SK-N-SH (cell line): ENCODE measurements at regions not wholly inside any gene's neighbourhood (a gene's known extent, or its start where the extent isn't known, plus 50 kb on each side); places are given as distances from the start of the nearest gene placed in this dataset.

Source experiments
- CTCF ChIA-PET: fragments of 300-600, 350-600 bp; formaldehyde crosslinking; extraction: SDS; loops from one replicate; lab custom pipeline; 2021; lab: Yijun Ruan, JAX
- POLR2A ChIA-PET: fragments of 350-600 bp; sonication (Branson Sonifier 250); formaldehyde crosslinking; extraction: SDS; loops from one replicate; lab custom pipeline; 2020; ENCODE audit warnings: antibody characterized with exemption, inconsistent platforms; lab: Yijun Ruan, JAX
- DNase-seq: peaks from one replicate; pipeline ENCODE4 v3.0.0; 2012
- H2AFZ ChIP-seq: fragments of 200-600 bp; sonication (generic); 2 replicates; pipeline ENCODE4 v1.8.1; 2016; ENCODE audit warnings: antibody characterized with exemption, mild to moderate bottlenecking, low read depth
- H3F3A ChIP-seq: fragments of 200-600 bp; sonication (generic); replicated peaks from 2 replicates; pipeline ENCODE3; 2016; ENCODE audit warnings: antibody characterized with exemption, mild to moderate bottlenecking; ENCODE audit not compliant: insufficient read depth
- H3K27ac ChIP-seq, 2 experiments: fragments of 200-500 bp in 1 of 2; fragments of 200-600 bp in 1 of 2; sonication (Bioruptor generic) in 1 of 2; sonication (generic), shearing (Covaris generic) in 1 of 2; 2 replicates each; pipeline versions ENCODE4 v1.5.1 to v1.6.1; 2014 to 2016; ENCODE audit warnings: low read depth in 2 of 2, inconsistent platforms in 1 of 2, low read length in 1 of 2, mild to moderate bottlenecking in 1 of 2, mixed read lengths in 1 of 2
- H3K27me3 ChIP-seq: fragments of 200-600 bp; sonication (generic), shearing (Covaris generic); 2 replicates; pipeline ENCODE4 v1.6.1; 2016; ENCODE audit warnings: mixed run types; ENCODE audit not compliant: insufficient read depth
- H3K36me3 ChIP-seq, 2 experiments: fragments of 200-500 bp in 1 of 2; fragments of 200-600 bp in 1 of 2; sonication (Bioruptor generic) in 1 of 2; sonication (generic) in 1 of 2; replicated peaks in 1 of 2; 2 replicates each; pipeline versions ENCODE3 to v1.5.1; 2014 to 2016; ENCODE audit warnings: low read length in 1 of 2, mild to moderate bottlenecking in 1 of 2; ENCODE audit not compliant: insufficient read depth in 2 of 2, control insufficient read depth in 1 of 2
- H3K4me1 ChIP-seq, 2 experiments: fragments of 200-500 bp in 1 of 2; fragments of 200-600 bp in 1 of 2; sonication (Bioruptor generic) in 1 of 2; sonication (generic), shearing (Covaris generic) in 1 of 2; 2 replicates each; pipeline versions ENCODE4 v1.5.1 to v1.6.1; 2014 to 2016; ENCODE audit warnings: low read depth in 1 of 2, low read length in 1 of 2, mixed run types in 1 of 2; ENCODE audit not compliant: insufficient read depth in 2 of 2, control insufficient read depth in 1 of 2
- H3K4me2 ChIP-seq: fragments of 200-600 bp; sonication (generic), shearing (Covaris generic); 2 replicates; pipeline ENCODE4 v1.6.1; 2017; ENCODE audit warnings: mixed run types
- H3K4me3 ChIP-seq, 2 experiments: fragments of 200-500 bp in 1 of 2; fragments of 200-600 bp in 1 of 2; sonication (Bioruptor generic) in 1 of 2; sonication (generic), shearing (Covaris generic) in 1 of 2; 2 replicates each; pipeline versions ENCODE4 v1.5.1 to v1.8.1; 2014 to 2016; ENCODE audit warnings: low read depth in 2 of 2, inconsistent platforms in 1 of 2, low read length in 1 of 2, mild to moderate bottlenecking in 1 of 2, mixed read lengths in 1 of 2, moderate library complexity in 1 of 2
- H3K79me2 ChIP-seq: fragments of 200-600 bp; sonication (generic); 2 replicates; pipeline ENCODE4 v1.8.1; 2017; ENCODE audit warnings: mild to moderate bottlenecking; ENCODE audit not compliant: insufficient read depth
- H3K9ac ChIP-seq: fragments of 200-600 bp; sonication (generic); 2 replicates; pipeline ENCODE4 v1.6.1; 2017; ENCODE audit warnings: mixed run types
- H3K9me2 ChIP-seq: fragments of 200-600 bp; sonication (generic); 2 replicates; pipeline ENCODE4 v1.6.1; 2017; ENCODE audit warnings: mixed run types
- H3K9me3 ChIP-seq: fragments of 200-600 bp; sonication (generic); 2 replicates; pipeline ENCODE4 v1.6.1; 2017; ENCODE audit warnings: mixed run types, mild to moderate bottlenecking, moderate library complexity
- H4K20me1 ChIP-seq: fragments of 200-600 bp; sonication (generic); 2 replicates; pipeline ENCODE4 v1.6.1; 2017; ENCODE audit warnings: mild to moderate bottlenecking, mixed run types; ENCODE audit not compliant: insufficient read depth
- CHD2 ChIP-seq: fragments of 150-350 bp; IDR thresholded peaks from 2 replicates; pipeline ENCODE4 v1.6.1; 2018; ENCODE audit warnings: low read length; ENCODE audit not compliant: partially characterized antibody
- EP300 ChIP-seq, 2 experiments: IDR thresholded peaks; 2 replicates each; pipeline versions ENCODE4 v1.4.0 to v1.6.1; 2012; ENCODE audit warnings: borderline replicate concordance in 1 of 2, low read depth in 1 of 2, low read length in 1 of 2
- FOSL2 ChIP-seq: IDR thresholded peaks from 2 replicates; pipeline ENCODE4 v1.4.0; 2012; ENCODE audit warnings: low read depth, mild to moderate bottlenecking, moderate library complexity, borderline replicate concordance
- GATA2 ChIP-seq: sonication (generic); formaldehyde crosslinking; IDR thresholded peaks from 2 replicates; pipeline ENCODE4 v1.5.0; 2020; ENCODE audit warnings: mild to moderate bottlenecking, missing genetic modification reagents
- SMC3 ChIP-seq: IDR thresholded peaks from 2 replicates; pipeline ENCODE4 v1.6.1; 2012; ENCODE audit warnings: low read depth, low read length, improper control_type of control experiment
- TEAD4 ChIP-seq: IDR thresholded peaks from 2 replicates; pipeline ENCODE4 v1.4.0; 2012; ENCODE audit warnings: mild to moderate bottlenecking, borderline replicate concordance; ENCODE audit not compliant: insufficient read depth
- YY1 ChIP-seq: IDR thresholded peaks from 2 replicates; pipeline ENCODE4 v1.4.0; 2012; ENCODE audit warnings: low read depth, mild to moderate bottlenecking
- WGBS: methylation state at CpG from one replicate; pipeline ENCODE4 v1.1.6; 2017; ENCODE audit warnings: low lambda C conversion rate; 5-methylcytosine and 5-hydroxymethylcytosine counted together
- TF ChIP-seq, protein P1 (sequence below): IDR thresholded peaks from 2 replicates; pipeline ENCODE4; 2012
- TF ChIP-seq, protein P2 (sequence below): IDR thresholded peaks from 2 replicates; pipeline ENCODE4 v1.4.0; 2012; ENCODE audit warnings: low read depth, borderline replicate concordance
- TF ChIP-seq, protein P3 (sequence below): fragments of 150-350 bp; IDR thresholded peaks from 2 replicates; pipeline ENCODE4 v1.6.1; 2017; ENCODE audit warnings: antibody characterized with exemption, low read length, low read depth, borderline replicate concordance
- TF ChIP-seq, protein P4 (sequence below): IDR thresholded peaks from 2 replicates; pipeline ENCODE4 v1.4.0; 2012; ENCODE audit warnings: low read depth, borderline replicate concordance

DNA sequence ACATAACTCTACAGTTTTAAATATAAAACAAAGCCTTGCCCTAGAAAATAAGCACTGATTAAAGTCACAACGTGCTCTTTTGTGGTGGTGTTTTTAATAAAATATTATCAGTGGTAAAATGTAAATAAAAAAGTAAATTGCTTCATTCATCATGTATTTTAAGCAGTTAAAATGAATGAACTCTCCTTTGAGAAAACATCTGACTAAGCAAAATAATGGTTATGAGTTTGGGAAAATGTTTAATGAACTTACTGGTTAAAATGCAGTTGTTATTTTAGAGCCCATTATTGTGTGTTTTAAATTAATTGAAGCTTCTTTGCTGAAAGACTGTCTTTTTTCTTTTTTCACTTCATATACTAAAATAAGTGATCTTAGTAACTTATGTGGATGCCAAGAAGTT lies 1007.5 kb upstream of the ARRDC3 start:
- H3K4me1 ChIP-seq: no peaks in the 10 kb centered on the region
- H3F3A ChIP-seq: no peaks in the 10 kb centered on the region
- H2AFZ ChIP-seq: no peak overlapping the region
- no peak for DNase-seq
- H4K20me1 ChIP-seq: no peaks in the 10 kb centered on the region
- H3K9me3 ChIP-seq: no peaks in the 10 kb centered on the region
- H3K4me3 ChIP-seq: no peak overlapping the region
- TF ChIP-seq CHD2: no peak
- no peak for TF ChIP-seq GATA2 (CRISPR knock-in tag)
- no peak for TF ChIP-seq FOSL2
- TF ChIP-seq YY1: no peak
- TF ChIP-seq TEAD4: no peak
- TF ChIP-seq, protein P1, sequence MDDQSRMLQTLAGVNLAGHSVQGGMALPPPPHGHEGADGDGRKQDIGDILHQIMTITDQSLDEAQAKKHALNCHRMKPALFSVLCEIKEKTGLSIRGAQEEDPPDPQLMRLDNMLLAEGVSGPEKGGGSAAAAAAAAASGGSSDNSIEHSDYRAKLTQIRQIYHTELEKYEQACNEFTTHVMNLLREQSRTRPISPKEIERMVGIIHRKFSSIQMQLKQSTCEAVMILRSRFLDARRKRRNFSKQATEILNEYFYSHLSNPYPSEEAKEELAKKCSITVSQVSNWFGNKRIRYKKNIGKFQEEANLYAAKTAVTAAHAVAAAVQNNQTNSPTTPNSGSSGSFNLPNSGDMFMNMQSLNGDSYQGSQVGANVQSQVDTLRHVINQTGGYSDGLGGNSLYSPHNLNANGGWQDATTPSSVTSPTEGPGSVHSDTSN: no peak
- TF ChIP-seq, protein P2, sequence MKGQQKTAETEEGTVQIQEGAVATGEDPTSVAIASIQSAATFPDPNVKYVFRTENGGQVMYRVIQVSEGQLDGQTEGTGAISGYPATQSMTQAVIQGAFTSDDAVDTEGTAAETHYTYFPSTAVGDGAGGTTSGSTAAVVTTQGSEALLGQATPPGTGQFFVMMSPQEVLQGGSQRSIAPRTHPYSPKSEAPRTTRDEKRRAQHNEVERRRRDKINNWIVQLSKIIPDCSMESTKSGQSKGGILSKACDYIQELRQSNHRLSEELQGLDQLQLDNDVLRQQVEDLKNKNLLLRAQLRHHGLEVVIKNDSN: no peak
- no peak for TF ChIP-seq EP300 (IDR thresholded peaks at IDR 0.05; ENCODE audit: borderline replicate concordance in 1 of 2, low read depth in 1 of 2, low read length in 1 of 2)
- no peak for TF ChIP-seq SMC3
- TF ChIP-seq, protein P3, sequence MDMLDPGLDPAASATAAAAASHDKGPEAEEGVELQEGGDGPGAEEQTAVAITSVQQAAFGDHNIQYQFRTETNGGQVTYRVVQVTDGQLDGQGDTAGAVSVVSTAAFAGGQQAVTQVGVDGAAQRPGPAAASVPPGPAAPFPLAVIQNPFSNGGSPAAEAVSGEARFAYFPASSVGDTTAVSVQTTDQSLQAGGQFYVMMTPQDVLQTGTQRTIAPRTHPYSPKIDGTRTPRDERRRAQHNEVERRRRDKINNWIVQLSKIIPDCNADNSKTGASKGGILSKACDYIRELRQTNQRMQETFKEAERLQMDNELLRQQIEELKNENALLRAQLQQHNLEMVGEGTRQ: no peak
- TF ChIP-seq, protein P4, sequence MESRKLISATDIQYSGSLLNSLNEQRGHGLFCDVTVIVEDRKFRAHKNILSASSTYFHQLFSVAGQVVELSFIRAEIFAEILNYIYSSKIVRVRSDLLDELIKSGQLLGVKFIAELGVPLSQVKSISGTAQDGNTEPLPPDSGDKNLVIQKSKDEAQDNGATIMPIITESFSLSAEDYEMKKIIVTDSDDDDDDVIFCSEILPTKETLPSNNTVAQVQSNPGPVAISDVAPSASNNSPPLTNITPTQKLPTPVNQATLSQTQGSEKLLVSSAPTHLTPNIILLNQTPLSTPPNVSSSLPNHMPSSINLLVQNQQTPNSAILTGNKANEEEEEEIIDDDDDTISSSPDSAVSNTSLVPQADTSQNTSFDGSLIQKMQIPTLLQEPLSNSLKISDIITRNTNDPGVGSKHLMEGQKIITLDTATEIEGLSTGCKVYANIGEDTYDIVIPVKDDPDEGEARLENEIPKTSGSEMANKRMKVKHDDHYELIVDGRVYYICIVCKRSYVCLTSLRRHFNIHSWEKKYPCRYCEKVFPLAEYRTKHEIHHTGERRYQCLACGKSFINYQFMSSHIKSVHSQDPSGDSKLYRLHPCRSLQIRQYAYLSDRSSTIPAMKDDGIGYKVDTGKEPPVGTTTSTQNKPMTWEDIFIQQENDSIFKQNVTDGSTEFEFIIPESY: no peak
- no peak overlapping the region for H3K4me2 ChIP-seq
- H3K27ac ChIP-seq: no peak overlapping the region
- no peaks in the 10 kb centered on the region; the same call in 1 of the 2 replicates for H3K9me2 ChIP-seq
- ChIA-PET CTCF (interaction anchor here (0.7 kb wide), 1 partner anchor 12 kb away, joined by 3 read pairs; no protein-coding TSS in a partner anchor), POLR2A (no interaction called here)
- no peaks in the 10 kb centered on the region for H3K36me3 ChIP-seq
- 38% methylated on average over 1 of the region's 1 CpG for WGBS
- no peak overlapping the region for H3K9ac ChIP-seq
- no peaks in the 10 kb centered on the region for H3K79me2 ChIP-seq
- H3K27me3 ChIP-seq: no peaks in the 10 kb centered on the region
